Esophagus muscularis mucosa (tissue), 2 donors: ENCODE measurements at regions not wholly inside any gene's neighbourhood (a gene's known extent, or its start where the extent isn't known, plus 50 kb on each side); places are given as distances from the start of the nearest gene placed in this dataset.

Experiments used
- POLR2A ChIP-seq: fragments of 450-650 bp; IDR thresholded peaks from one replicate; pipeline ENCODE4 v1.6.1; 2017; ENCODE audit warnings: antibody characterized with exemption, moderate library complexity, mild to moderate bottlenecking, low read depth
- POLR2AphosphoS5 ChIP-seq, 2 donors: sonication (generic); formaldehyde crosslinking; IDR thresholded peaks; one replicate each; pipeline ENCODE4 v1.6.1; 2017; ENCODE audit warnings: antibody characterized with exemption in 2 of 2

DNA sequence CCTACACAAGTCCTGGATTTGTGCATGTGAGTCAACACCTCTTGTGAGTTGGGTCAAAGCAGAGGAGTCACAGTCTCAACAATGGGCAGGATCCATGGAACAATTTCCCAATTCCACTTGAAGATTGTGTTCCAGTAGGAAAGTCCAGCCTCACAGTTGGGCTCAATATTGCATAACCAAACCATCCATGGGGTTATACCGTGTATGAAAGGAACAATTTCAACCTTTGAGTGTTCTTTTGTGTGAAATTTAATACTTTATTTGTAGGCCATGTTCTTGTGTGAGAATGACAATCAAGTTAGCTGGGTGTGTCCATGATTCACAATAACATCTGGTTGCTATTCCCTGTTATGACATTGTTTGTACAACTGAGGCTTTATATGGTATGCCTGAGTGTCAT is 1182.9 kb upstream of the AMELY start:
- TF ChIP-seq POLR2A (no peak), POLR2AphosphoS5 (IDR thresholded peaks at IDR 0.05) (no peak)
